ENCODE measurements at regions not wholly inside any gene's neighbourhood (a gene's known extent, or its start where the extent isn't known, plus 50 kb on each side); places are given as distances from the start of the nearest gene placed in this dataset.

DNA sequence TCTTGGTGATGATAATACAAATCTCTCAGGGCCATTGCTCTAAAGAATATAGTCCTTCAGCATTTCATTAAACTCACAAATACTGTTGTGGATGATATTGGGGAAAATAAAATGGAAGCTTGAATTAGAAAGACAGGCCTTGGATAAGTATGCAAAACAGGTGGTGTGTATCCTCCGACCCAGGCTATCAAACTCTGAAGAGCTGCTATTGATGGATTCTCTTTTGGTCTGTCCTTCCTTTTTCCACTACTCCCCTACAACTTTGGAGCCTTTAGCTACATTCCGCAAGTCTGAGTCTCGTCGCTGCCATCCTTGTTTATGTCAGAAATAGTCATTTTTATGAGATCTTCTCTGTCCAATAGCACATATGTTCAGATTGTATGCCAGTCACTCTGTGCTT lies 351.6 kb downstream of the KCNJ2 start:
- H2BK5ac ChIP-seq (ENCODE audit: low read depth, low read length, poor library complexity, severe bottlenecking): no peak overlapping the region
- in situ Hi-C loops (cut with MboI; ENCODE audit: low sequenced_read_pairs) (no loop called here), intact Hi-C loops (cut with micrococcal nuclease) (no loop called here), dilution Hi-C loops (cut with HindIII; ENCODE audit: low sequenced_read_pairs, unreplicated experiment) (no loop called here)
- no CpG with 5 or more reads among the region's 4 CpGs for WGBS, 2 experiments (ENCODE audit: extremely low coverage in 2 of 2, insufficient read length in 1 of 2)
- H3K14ac ChIP-seq (replicated peaks; ENCODE audit: low read depth, low read length): no peak overlapping the region
- H3K79me1 ChIP-seq (ENCODE audit: low read depth in 1 of 2, low read length in 2 of 2): no peaks in the 10 kb centered on the region
- no peaks in the 10 kb centered on the region for H3K27me3 ChIP-seq (ENCODE audit: control insufficient read depth, insufficient read depth, low read length)
- H2BK120ac ChIP-seq (ENCODE audit: low read depth, low read length): no peak overlapping the region
- H4K91ac ChIP-seq (ENCODE audit: insufficient read depth, low read depth, low read length): no peak overlapping the region
- ChIA-PET CTCF (interaction anchor here (0.7 kb wide), 1 partner anchor 235 kb away, joined by 3 read pairs; no protein-coding TSS in a partner anchor), POLR2A (ENCODE audit: unreplicated experiment) (no interaction called here)
- TF ChIP-seq RCOR1 (IDR thresholded peaks at IDR 0.05; ENCODE audit: insufficient replicate concordance, low read length): no peak
- TF ChIP-seq CEBPB (IDR thresholded peaks at IDR 0.05; ENCODE audit: low read depth, low read length): no peak
- no peak for TF ChIP-seq CHD1 (IDR thresholded peaks at IDR 0.05; ENCODE audit: low read depth, low read length)
- TF ChIP-seq, protein P1, sequence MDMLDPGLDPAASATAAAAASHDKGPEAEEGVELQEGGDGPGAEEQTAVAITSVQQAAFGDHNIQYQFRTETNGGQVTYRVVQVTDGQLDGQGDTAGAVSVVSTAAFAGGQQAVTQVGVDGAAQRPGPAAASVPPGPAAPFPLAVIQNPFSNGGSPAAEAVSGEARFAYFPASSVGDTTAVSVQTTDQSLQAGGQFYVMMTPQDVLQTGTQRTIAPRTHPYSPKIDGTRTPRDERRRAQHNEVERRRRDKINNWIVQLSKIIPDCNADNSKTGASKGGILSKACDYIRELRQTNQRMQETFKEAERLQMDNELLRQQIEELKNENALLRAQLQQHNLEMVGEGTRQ (IDR thresholded peaks at IDR 0.05; ENCODE audit: low read depth, low read length): no peak
- TF ChIP-seq MAZ (IDR thresholded peaks at IDR 0.05; ENCODE audit: borderline replicate concordance, low read depth, low read length): no peak
- no peak for TF ChIP-seq MXI1 (IDR thresholded peaks at IDR 0.05; ENCODE audit: borderline replicate concordance, low read depth, low read length)
- TF ChIP-seq, protein P2, sequence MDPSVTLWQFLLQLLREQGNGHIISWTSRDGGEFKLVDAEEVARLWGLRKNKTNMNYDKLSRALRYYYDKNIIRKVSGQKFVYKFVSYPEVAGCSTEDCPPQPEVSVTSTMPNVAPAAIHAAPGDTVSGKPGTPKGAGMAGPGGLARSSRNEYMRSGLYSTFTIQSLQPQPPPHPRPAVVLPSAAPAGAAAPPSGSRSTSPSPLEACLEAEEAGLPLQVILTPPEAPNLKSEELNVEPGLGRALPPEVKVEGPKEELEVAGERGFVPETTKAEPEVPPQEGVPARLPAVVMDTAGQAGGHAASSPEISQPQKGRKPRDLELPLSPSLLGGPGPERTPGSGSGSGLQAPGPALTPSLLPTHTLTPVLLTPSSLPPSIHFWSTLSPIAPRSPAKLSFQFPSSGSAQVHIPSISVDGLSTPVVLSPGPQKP (IDR thresholded peaks at IDR 0.05; ENCODE audit: borderline replicate concordance, low read depth, low read length): no peak
- no peak for TF ChIP-seq MAFK (IDR thresholded peaks at IDR 0.05; ENCODE audit: low read depth, low read length)
- no peak for TF ChIP-seq RAD21 (IDR thresholded peaks at IDR 0.05; ENCODE audit: low read length)
- TF ChIP-seq RFX5 (IDR thresholded peaks at IDR 0.05; ENCODE audit: low read depth, low read length): no peak
- TF ChIP-seq SMC3 (IDR thresholded peaks at IDR 0.05; ENCODE audit: low read depth, low read length): no peak
- no peak for TF ChIP-seq NFE2L2 (IDR thresholded peaks at IDR 0.05; ENCODE audit: low read depth, low read length)
- TF ChIP-seq FOS (IDR thresholded peaks at IDR 0.05; ENCODE audit: low read depth, low read length): no peak
- TF ChIP-seq BHLHE40 (IDR thresholded peaks at IDR 0.05; ENCODE audit: low read depth, low read length): no peak
- H2AK5ac ChIP-seq (ENCODE audit: low read depth, low read length): no peak overlapping the region
- H3K4me2 ChIP-seq (ENCODE audit: low read depth, low read length): no peak overlapping the region
- H3K18ac ChIP-seq (ENCODE audit: low read depth, low read length): no peak overlapping the region
- H3K23ac ChIP-seq (ENCODE audit: low read depth, low read length): no peak overlapping the region
- no peak overlapping the region for H4K5ac ChIP-seq (ENCODE audit: low read depth, low read length)
- H3K36me3 ChIP-seq (ENCODE audit: control insufficient read depth, insufficient read depth, low read length): no peaks in the 10 kb centered on the region
- no peak overlapping the region for H2AK9ac ChIP-seq (replicated peaks; ENCODE audit: low read depth, low read length, poor library complexity)
- no peak overlapping the region for H2AFZ ChIP-seq (replicated peaks; ENCODE audit: low read length, poor library complexity)
- H3K4me1 ChIP-seq (ENCODE audit: control insufficient read depth, insufficient read depth, low read length): no peaks in the 10 kb centered on the region
- DNase-seq (no peak), ATAC-seq (ENCODE audit: low read depth) (no peak)
- no peak overlapping the region for H3K4me3 ChIP-seq (ENCODE audit: insufficient read depth, low read depth, low read length)
- H2BK20ac ChIP-seq (ENCODE audit: low read depth, low read length): no peak overlapping the region
- H3K9me1 ChIP-seq (ENCODE audit: insufficient read depth, low read length): no peaks in the 10 kb centered on the region
- BruUV-seq (replicated peaks): no TSS peak
- no peak overlapping the region for H4K8ac ChIP-seq (ENCODE audit: low read depth in 2 of 2, low read length in 2 of 2)
- no peak overlapping the region for H3K9ac ChIP-seq (ENCODE audit: low read depth, low read length)
- no peaks in the 10 kb centered on the region for H3K9me3 ChIP-seq (ENCODE audit: control insufficient read depth, insufficient read depth, low read length)
- no peak overlapping the region for H3K27ac ChIP-seq (ENCODE audit: insufficient read depth, low read length)
- H4K20me1 ChIP-seq (ENCODE audit: insufficient read depth, low read length): no peaks in the 10 kb centered on the region
- no peak overlapping the region for H3K56ac ChIP-seq (ENCODE audit: extremely low read depth, insufficient read depth, low read length)
- no peak overlapping the region for H2BK15ac ChIP-seq (ENCODE audit: low read depth, low read length)
- no peak overlapping the region for H3K4ac ChIP-seq (ENCODE audit: low read depth, low read length)

Measured in IMR-90 (cell line).